NCI-H1092 (cell line): ENCODE measurements at regions not wholly inside any gene's neighbourhood (a gene's known extent, or its start where the extent isn't known, plus 50 kb on each side); places are given as distances from the start of the nearest gene placed in this dataset.
"Not testable (repeated sequence)": the region's sequence is repeated elsewhere in the genome, so short reads cannot be mapped to it uniquely, and the experiment has no call there.

Experiments used
- DNase-seq: peaks from one replicate; lab custom pipeline; 2025; lab: John Stamatoyannopoulos, UW

DNA sequence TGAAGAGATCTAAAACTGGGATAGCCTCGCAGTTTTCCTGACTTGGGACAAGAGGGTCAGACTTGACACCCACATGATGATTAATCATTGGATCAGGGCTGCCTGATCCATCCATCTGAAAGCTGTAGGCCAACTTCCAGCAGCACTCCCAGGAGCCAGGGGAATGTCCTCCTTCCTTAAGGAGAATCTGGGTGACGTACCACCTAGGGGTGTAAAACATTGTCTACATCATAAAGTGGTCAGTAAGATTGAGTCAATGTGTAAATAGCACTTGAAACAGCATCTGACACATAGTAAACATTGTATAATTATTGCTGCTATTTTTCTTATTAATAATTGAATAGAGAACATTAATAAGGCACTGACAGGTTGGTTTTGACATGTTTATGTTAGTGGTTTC lies 392.8 kb downstream of the JRKL start:
- DNase-seq, result no peak

DNA sequence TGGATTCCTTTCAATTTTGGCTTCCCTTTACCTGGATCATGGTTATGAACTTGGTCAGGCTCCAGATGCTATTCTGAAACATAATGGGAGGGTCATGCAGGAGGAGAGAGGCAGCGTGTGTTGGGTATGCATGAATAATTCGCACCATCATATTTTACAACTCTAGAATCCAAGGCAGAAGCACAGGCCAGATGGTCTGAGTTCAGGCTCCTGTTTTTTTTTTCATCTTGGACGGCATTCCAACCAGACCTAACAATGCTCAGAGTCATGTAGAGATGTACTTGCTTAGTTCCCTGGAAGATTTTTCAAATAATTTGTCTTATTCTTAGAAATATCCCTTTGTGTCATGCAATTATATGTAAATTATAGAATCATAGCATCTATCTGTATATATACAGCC lies 393.5 kb downstream of the JRKL start:
- DNase-seq, result no peak

DNA sequence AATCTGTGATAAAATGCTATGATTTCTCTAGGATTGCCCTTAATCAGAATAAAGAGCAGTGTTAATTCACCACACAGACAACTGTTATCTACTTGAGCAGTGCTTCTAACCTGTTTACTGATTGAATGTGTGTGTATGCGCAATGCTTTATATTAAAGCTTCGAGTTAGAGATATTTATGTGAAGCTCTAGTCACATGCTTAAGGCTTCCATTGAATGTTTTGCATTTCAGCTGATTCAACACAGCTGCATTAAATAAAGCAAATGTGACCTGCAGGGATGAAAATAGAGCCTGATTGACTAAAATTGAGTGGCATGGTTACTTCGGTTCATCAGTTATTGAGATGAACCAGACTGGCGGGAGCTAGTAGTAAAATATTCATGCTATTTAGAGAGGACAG lies 395.3 kb downstream of the JRKL start:
- no peak for DNase-seq

- DNase-seq, result no peak
Observed at GRCh38 chr11:96794152-96794551, 404.3 kb downstream of the JRKL start.

- DNase-seq, result no peak
Observed at GRCh38 chr11:96798445-96798844, 408.6 kb downstream of the JRKL start.

- no peak for DNase-seq
Observed at GRCh38 chr11:96815236-96815635, 425.4 kb downstream of the JRKL start.

- no peak for DNase-seq
Observed at GRCh38 chr11:96817482-96818399, 427.9 kb downstream of the JRKL start.

DNA sequence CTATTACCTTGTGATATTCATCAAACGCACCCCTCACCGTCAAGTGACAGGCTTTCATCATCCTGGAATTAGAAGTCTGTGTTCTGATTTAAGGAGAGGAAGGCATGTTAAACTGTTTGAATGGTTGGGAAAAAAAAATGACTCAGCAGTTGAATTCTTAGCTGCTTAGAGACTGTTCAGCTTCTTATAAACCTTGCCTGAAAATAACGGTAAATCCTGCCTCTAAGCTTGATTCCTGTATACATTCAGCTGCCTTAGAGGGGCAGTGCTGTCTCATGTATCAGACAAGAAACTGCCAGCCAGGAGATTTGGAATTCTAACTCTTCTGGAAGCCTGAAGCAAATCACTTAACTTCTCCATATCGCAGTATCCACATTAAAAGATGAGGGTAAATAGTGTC lies 437.4 kb downstream of the JRKL start:
- DNase-seq, result no peak

- no peak for DNase-seq
Observed at GRCh38 chr11:96841792-96842191, 452.0 kb downstream of the JRKL start.

GRCh38 chr11:96842731-96843130 lies 452.9 kb downstream of the JRKL start:
- no peak for DNase-seq

GRCh38 chr11:96854425-96854824 lies 464.6 kb downstream of the JRKL start:
- no peak for DNase-seq

- not testable (repeated sequence) for DNase-seq
Observed at GRCh38 chr11:96861722-96862121, 471.9 kb downstream of the JRKL start.

GRCh38 chr11:96863520-96863919 lies 473.7 kb downstream of the JRKL start:
- no peak for DNase-seq

GRCh38 chr11:96865020-96865419 lies 475.2 kb downstream of the JRKL start:
- no peak for DNase-seq

DNA sequence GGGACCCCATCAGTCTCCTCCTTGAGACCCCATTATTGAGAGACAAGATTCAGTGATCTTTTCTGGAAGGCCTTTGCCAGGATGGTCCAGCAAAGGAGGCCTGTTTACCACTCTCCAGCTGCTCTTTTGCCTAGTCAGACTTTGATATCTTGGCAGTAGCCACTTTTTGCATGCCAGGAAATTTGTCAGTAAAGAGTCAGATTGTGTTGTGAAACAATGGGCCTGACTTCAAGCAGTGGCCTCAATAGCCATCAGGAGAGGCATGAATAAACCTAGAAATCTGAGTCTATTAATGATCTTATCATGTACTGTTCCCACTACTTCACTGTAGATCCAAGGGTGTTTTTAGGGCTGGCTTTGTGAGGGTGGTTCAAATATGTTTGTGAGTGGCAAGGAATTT lies 479.4 kb downstream of the JRKL start:
- no peak for DNase-seq

DNA sequence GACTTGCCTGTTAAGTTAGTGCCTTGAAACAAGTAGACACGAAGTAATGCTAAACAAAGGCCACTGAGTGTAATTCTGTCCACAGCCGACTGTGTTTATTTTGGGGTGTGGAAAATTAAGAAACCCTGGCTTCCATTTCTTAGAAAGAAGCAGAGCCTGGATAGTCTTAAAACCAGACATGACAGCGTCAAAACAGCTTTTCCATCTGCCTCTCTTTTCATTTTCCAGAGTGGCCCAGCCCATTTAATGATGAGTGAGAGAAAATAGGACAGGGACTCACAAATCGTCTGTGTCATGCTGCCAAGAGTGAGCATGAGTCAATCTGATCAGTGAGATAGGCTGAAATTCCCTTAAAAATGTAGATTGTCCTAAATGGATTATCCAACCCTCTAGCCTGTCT lies 485.9 kb downstream of the JRKL start:
- DNase-seq, result no peak

GRCh38 chr11:96878299-96879051 lies 488.7 kb downstream of the JRKL start:
- DNase-seq, result no peak

- DNase-seq, result not testable (repeated sequence)
Observed at GRCh38 chr11:96882622-96883021, 492.8 kb downstream of the JRKL start.

GRCh38 chr11:96885405-96885804 lies 495.6 kb downstream of the JRKL start:
- no peak for DNase-seq

DNA sequence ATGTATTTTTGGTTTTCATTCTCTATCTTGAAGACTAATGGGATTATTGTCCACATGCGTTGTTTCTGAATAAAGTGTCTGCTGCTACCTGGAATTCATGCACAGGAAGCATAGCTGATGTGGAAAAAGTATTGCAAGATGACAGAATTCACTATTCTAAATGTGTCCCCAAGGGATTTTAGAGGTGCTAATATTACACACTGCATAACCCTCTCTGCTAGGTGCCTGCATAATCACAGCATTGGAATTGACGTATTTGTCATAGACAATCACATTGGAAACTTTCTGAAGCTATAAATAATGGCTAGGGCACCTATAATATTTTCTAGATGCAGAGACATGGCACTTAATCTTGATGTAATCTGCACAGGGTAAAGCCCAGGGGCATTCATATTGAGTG lies 496.1 kb downstream of the JRKL start:
- no peak for DNase-seq

GRCh38 chr11:96893988-96894387 lies 504.2 kb downstream of the JRKL start:
- DNase-seq, result no peak

- no peak for DNase-seq
Observed at GRCh38 chr11:96894587-96894986, 504.8 kb downstream of the JRKL start.

DNA sequence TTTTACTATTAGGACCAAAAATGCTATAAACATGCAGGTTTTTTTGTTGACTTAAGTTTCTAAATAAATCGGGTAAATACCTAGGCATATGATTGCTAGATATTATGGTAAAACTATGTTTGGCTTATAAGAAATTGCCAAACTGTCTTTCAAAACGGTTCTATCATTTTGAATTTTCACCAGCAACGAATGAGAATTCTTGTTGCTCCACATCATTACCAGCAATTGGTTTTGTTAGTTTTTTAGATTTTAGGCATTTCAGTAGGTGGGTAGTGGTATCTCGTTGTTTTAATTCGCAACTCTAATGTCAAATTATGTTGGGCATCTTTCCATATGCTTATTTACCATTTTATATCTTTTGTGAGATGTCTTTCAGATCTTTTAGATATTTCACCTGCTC lies 510.2 kb downstream of the JRKL start:
- no peak for DNase-seq
